NCI-H1694 treated with DMSO at 0.1 percent for 48 hours (cell line): ENCODE measurements at regions not wholly inside any gene's neighbourhood (a gene's known extent, or its start where the extent isn't known, plus 50 kb on each side); places are given as distances from the start of the nearest gene placed in this dataset.
"Not testable (repeated sequence)": the region's sequence is repeated elsewhere in the genome, so short reads cannot be mapped to it uniquely, and the experiment has no call there.

Experiments used
- DNase-seq: peaks from one replicate; lab custom pipeline; 2025; lab: John Stamatoyannopoulos, UW

DNA sequence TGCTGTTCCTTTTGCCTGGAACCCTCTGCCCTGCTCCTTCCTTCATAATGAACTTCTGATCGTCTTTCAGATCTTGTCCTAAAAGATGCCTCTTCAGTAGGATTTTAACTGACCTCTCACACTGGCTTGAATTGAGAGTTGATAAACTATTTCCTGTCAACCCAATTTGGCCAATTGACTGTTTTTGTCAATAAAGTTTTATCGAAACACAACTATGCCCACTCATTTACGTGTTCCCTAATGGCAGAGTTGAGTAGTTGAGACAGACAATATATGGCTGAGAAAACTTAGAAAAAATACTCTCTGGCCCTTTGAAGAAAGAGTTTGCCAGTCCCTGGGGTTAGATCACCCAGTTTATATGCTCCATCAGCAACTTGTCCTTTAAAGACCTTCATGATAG is 171.7 kb upstream of the TBX3 start:
- DNase-seq, result no peak

DNA sequence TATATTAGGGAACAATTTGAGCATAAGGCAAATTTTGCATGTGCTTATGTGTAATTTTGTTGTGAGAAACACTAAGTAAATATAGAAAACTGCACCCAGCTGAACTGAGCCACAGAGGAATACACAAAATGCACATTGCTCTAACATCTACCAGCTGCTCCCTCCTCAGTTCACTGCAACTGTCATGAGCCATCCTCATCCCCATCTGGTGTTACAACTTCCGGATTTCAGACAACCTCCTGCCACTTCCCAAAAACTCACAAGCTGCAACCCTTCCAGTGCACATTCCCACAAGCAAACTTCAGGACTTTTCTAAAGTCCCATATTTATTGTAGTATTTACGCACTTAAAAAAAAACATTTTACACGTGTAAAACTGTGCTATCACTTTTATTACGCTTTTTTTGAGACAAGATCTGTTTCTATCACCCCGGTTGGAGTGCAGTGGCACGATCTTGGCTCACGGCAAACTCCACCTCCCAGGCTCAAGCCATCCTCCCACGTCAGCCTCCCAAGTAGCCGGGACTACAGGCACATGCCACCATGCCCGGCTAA is 169.1 kb upstream of the TBX3 start:
- DNase-seq, result no peak

DNA sequence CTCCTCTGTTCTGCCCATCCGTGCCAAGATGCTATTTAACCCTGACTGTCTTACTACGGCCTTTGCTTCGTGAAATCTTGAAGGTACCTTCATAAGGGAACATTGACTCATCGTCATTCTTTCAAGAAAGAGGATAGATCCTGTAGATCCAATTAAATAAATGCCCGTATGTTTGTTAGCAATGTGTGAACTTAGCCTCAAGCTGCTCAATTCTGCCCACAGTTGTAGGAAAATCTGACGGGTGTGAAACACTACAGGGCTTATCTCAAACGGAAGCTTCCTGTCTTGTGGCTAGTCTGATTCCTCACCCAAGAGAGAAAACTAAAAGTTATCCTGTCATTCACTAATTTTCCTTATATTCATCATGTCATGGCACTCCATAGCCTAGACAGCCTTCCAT is 168.0 kb upstream of the TBX3 start:
- DNase-seq, result no peak

DNA sequence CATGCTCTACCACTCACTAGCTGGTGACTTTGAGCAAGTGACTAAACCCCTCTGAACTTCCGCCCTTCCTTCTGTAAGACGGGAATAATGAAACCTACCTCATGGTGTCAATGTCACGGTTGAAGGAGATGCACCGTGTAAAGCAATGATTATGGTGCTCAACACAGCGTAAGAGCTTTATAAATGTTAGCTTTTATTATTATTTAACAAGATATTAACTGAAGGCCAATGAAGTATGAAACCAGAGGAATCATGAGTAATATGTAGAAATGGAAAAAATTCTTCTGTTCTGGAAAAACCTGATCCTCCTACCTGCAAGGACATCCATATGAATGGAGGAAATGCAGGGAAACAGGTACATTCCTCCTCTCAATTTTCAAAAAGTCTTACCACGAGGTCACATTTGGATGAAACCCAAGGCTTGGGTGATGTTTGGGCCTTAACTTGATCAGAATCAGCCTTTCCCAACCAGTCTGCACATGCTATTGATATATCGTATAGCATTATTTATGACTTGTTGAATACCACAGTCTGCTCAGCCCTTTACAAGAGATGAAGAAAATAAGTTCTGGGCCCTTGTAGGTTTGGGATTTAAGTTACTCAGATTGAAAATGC is 166.8 kb upstream of the TBX3 start:
- no peak for DNase-seq

DNA sequence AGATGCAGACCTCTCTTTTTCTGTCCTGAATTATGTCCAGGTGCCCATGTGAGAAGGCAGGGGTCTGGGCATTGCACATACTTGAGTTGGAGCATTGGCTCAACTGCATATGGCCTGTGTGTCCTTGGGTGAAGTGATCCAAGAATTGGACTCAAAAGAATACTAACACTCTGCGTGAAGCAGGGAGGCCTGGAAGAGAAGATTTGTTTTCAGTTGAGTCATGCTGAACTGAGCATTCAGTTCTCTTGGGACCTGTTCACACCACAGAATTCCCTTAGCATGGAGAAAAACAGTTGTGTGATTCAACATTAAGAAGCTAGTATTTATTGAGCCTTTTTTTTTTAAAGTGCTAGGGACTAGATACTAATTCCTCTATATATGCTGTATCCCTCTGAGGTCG is 164.7 kb upstream of the TBX3 start:
- DNase-seq, result no peak

DNA sequence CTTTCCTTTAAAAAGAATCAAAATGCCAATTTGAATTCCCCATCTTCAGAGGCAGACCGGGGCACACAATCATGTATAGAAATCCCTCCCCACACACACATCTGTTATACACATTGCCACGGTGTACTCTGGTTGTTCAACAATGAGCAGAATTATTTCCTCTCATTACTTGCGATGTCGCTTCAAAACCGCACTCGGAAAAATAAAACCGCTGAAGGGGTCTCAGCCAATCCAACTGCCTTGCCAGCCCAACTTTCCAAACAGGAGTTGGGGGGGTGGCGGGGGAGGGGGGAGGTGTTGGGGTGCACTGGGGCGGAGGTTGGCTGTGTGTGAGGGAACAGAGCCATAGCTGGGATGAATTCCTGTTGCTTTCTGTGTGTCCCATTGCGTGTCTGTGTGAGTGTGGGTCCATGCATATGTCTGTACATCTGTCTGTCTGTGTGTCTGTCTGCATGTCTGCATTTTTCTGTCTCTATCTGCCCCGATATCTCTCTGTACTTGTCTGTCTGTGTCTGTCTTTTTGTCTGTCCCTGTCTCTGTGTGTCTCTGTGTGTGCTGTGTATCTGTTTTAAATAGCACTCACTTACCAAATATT is 163.6 kb upstream of the TBX3 start:
- no peak for DNase-seq

DNA sequence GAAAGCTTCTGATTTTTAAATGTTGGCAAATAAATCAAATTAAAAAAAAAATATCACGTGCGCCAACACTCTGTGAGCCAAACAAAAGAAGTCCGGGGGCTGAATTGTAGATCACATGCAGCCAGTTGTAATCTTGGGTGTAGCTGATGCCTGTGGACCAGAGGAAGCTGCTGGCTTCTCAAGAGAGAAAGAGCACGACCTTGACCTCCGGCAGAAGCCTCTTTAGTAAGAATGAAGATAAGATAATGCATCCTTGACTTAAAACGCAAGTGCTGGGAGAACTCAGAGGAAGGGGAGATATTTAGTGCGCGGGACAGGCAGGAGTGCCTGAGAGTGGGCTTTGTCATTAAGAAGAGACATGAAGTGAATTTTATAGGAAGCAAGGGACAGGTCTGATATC is 162.8 kb upstream of the TBX3 start:
- no peak for DNase-seq

DNA sequence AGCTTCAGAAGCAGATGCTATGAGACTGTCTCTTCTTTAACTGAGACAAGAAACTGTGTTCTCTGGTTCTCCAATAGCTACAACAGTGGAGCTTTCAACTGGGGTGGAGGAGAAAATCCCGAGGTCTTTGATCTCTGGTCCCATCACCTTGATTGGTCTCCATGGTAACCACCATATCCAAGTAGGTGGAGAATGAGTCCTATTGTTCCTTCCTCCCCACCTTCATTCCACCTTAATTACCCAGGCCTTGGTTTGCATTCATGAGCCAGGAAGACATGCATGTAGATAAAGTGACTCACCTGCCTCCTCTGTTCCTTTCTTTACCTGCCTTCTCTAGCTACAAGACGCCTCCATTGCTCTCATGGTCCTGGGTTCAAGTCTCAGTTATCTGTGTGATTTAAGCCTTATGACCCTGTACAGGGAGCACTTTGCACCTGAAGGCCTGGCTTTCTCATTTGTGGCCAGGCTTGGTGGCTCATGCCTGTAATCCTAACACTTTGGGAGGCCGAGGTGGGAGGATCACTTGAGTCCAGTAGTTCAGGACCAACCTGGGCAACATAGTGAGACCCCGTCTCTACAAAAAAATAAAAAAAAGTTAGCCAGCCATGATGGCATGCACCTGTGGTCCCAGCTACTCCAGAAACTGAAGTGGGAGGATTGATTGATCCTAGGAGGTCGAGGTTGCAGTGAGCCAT is 157.7 kb upstream of the TBX3 start:
- DNase-seq, result no peak

DNA sequence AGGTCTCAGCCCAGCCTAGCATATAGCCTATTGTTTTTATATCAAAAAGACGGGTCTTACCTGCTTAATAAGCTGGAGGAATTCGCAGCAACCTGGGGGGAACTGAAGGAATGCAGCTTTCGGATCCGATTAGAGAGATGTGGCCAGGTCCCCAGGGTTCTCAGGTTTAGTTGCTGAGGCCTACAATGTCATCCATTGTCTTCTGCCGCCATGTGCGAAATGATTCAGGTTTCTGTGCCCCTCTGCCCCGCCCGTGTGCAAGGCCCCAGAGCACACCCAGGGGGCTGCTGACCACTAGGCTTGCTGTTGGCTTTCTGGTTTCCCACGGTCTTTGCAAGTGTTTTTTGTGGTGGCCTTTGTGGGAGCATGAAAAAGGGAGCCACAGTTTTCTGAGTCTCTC is 154.5 kb upstream of the TBX3 start:
- no peak for DNase-seq

DNA sequence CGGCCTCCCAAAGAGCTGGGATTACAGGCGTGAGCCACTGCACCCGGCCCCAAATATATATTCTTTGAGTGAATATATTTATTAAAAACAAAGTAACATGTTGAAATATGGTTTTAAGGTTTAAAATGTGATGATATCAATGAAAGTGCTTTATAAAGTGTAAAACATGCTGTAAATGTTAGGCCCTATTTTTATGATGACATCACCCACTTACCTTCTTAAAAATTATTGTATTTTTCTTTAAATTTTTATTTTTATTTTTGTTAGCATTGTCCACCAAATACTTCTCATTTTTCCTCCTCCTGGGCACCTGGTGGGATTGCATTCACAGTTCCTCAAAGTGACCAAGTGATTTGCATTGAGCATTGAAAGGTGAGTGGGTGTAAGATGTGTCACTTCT is 152.6 kb upstream of the TBX3 start:
- DNase-seq, result no peak

DNA sequence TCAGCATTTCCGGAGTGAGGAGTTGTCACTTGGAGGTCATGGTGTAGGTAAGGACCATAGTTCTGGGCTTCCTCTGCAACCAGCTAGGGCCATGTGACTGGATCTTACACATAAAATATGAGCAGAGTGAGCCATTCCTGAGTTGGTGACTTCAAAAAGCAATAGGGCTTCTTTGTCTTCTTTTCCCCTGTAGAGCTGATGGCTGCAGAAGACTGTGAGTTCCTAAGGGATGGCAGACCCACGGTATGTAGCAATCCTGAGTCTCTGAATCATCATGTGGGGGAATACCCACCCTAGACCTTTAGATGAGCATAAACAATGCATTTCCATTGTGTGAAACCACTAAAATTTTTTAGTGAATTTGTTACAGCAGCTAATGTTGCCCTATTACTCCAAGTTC is 151.1 kb upstream of the TBX3 start:
- no peak for DNase-seq

DNA sequence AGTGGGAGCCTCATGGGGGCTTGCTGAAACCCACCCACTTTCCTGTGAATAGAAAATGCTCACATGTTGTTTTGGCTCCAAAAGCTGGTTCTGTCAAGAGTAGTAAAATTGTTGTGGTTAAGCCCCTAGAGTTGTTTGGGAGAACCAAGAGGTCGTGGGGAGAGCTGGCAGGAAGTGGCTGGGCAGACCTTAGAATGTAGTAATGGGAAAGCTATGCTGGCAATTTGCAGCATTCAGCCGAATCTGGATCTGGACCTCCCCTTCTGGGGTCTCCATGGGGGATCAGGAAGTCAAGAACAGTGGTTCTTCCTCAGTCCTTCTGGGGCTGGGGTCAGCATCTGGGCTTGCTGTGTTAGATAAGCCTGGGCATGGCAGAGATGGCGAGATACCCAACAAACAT is 150.6 kb upstream of the TBX3 start:
- no peak for DNase-seq

DNA sequence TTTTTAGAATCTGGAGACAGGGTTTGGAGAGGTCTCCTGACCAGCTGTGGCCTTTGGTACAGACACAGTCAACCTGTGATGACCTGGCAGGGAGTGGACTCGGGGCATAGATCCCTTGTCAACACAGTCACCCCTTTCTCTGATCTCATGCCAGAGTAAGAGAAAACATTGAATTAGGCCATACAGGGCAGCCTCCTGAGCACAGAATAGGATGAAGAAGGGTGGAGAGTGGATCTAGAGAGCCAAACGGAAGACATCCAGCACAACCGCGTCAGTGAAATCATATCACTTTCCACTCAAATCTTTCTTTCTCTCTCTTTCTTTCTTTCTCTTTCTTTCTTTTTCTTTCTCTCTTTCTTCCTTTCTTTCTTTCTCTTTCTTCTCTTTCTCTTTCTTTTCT is 145.9 kb upstream of the TBX3 start:
- DNase-seq, result no peak

DNA sequence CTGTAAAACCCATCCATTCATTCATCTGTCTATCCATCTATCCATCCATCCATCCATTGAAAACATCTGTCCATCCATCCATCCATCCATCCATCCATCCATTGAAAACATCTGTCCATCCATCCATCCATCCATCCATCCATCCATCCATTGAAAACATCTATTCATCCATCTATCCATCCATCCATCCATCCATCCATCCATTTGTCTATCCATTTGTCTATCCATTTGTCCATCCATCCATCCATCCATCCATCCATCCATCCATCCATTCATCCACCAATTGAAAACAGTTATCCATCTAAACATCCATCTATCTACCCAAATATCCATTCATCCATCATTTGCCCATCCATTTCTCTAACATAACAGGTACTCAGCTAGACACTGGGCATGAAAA is 145.3 kb upstream of the TBX3 start:
- not testable (repeated sequence) for DNase-seq

DNA sequence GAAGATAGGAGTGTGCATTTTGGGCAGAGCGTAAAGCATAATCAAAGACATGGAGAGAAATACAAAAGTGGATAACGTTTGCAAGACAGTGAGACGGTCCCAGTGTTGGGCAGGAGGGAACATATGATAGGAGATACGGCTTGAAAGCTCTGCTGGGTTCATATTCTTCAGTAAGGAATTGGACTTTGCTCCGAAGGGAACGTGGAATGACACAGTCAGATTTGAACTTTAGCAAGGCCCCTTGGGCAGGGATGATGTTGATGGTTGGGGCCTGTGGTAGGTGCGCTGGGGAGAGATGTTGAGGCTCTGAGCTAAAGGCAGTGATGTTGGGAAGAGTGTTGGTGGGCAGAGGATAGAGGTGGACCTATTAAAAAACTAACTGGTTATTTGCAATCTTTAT is 143.5 kb upstream of the TBX3 start:
- no peak for DNase-seq

DNA sequence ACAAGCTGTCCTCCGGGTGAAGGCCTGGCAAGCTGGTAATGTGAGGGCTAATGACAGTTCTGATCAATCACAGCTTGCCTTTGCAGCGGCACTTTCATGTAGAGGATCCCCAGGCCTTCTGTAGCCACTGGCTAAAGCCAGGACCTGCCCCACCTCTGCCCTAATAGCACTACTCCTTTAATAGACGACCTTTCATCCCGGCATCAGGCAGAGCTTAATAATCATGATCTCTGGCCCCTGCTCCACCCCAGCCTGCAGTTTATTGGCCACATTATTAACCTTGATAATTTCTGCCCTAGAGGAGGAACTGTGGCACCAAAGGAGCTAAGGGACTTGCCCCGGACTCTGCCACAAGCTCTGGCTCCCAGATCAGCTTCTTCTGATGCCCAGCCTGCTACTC is 142.3 kb upstream of the TBX3 start:
- no peak for DNase-seq

DNA sequence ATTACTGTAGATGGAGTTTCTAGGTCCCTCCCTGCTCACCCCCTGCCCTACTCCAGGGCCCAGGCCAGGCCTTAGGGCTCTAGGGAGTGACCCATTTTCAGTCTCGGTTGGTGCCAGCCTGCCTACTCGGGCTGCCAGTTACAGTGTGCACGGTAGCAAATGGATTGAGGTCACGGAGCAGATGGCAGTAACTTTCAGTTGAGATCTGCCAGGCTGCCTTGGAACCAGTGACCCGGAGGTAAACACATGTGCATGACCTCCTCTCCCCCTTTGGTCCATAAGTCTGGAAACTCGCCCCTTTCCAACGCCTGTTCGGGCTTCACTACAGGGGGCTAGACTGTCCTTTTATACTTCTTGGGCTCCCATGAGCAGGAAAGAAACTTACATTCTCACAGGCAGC is 139.7 kb upstream of the TBX3 start:
- DNase-seq, result no peak

DNA sequence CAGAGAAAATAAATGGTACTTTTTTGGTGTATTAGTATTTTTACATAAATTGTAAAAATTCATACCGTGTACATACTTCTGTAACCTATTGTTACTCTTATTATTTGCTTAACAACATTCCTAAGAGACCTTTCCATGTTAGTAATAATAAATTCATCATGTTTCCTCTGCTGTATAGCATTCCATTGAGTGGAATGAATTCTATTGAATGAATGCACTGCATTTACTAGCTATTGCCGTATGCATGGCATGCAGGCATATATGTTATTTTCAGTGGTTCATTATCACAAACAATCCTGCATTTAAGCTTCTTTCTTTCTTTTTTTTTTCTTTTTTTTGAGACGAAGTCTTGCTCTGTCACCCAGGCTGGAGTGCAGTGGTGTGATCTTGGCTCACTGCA is 137.6 kb upstream of the TBX3 start:
- no peak for DNase-seq

DNA sequence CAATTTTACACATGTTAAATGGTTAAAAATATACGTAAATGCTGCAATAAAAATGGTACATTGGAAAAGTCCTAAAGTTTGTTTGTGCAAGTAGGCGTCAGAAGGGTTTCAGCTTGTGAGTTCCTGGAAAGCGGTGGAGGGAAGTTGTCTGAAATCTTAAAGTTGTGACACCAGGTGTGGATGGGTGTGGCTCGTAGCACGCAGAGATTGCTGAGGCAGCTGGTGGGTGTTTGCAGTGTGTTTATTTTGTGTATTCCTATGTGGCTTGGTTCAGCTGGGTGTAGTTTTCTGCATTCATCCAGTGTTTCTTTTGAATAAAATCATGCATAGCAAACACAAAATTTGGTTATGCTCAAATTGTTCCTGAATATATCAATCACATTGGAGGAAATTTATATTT is 136.8 kb upstream of the TBX3 start:
- DNase-seq, result no peak

DNA sequence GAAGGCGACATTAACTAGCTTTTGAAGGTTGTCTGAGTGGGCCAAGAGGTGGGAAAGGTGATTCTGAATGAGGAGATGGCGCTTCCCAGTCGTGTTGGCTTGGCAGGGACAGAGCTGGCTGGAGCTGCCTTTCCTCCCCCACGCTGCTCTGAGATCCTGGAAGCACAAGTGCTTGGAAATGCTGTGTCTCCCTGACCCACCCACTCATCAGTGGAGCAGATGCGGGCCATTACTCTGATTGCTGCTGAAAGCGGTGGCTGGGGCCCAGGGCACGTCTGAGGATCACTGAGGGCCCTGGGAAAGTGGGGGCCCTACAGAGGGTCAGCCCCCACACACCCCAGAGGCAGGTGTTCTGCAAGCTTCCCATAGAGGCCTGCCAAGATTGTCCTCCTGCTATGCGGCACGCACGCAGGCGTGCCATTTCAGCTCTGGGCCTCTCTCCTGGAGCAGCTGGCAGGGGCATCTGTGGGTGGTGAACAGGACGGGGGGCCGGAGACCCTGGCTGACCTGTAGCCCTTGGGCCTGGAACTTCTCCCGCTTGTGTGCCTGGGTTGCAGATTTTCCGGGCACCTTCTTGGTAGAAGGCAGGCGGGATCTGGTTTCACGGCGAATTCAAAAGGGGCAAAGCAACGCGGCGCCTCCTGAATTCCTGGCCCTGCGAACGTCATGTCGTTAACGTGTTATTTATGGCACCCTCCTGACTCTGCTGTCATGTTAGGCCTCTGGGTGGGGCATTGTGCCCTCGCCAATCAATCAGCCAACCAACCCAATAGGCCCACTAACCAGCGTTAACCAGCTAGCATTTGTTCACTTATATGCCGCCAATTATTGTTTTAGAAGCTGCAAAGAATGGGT is 133.8 kb upstream of the TBX3 start:
- no peak for DNase-seq

DNA sequence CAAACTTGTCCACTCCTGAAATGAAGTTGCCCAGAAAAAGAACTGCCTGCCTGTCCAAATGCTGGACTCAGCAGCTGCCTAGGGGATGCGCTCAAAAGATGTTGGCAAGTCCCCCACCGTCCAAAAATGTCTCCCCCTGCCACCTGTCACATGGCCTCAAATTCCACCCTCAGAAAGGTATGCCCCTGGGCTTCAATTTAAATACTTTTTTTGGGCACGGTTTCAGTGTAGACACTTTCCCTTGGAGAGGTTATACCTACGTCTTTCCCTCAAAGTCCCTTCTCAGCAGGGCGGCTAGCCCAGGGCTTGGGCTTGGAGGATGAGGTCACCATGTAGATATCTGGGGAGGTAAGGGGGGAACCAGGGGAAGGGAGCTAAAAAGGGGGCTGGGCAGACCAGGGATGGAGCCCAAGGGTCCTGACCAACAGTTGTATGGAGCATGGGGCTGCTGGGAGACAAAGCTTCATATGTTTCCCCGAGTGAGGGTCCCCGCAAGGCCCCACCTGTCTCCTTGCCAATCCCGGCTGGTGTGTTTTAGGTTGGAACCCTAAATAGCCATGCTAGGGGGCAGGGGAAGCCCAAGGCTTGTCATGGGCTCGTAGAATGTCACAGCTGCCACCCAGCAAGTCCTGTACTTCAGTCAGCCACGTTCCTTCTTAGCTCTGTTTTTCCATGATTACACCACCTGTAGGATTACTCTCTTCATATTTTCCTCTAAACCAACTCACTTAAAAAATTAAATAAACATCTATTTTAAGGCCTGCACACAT is 131.2 kb upstream of the TBX3 start:
- no peak for DNase-seq
